ENCODE measurements at regions not wholly inside any gene's neighbourhood (a gene's known extent, or its start where the extent isn't known, plus 50 kb on each side); places are given as distances from the start of the nearest gene placed in this dataset.

DNA sequence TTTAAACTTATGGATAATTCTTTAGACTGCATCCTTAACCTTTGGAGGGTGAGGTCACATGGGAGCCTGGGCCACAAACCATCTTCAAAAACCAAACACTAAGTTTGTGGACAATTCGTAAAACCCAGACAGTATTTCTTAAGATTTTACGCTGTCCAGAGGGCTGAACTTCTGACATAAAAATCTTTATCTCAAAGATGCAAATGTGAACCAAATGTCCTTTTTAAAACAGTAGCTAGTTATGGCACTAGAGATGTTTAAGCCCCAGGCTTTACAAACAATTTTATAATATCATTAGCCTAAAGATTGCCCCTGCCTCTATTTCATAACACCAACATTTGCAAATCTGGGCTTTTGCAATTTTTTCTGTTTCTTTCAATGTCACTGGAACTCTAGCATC, 287.2 kb downstream of the SATB1 start:
- TF ChIP-seq, protein P1, sequence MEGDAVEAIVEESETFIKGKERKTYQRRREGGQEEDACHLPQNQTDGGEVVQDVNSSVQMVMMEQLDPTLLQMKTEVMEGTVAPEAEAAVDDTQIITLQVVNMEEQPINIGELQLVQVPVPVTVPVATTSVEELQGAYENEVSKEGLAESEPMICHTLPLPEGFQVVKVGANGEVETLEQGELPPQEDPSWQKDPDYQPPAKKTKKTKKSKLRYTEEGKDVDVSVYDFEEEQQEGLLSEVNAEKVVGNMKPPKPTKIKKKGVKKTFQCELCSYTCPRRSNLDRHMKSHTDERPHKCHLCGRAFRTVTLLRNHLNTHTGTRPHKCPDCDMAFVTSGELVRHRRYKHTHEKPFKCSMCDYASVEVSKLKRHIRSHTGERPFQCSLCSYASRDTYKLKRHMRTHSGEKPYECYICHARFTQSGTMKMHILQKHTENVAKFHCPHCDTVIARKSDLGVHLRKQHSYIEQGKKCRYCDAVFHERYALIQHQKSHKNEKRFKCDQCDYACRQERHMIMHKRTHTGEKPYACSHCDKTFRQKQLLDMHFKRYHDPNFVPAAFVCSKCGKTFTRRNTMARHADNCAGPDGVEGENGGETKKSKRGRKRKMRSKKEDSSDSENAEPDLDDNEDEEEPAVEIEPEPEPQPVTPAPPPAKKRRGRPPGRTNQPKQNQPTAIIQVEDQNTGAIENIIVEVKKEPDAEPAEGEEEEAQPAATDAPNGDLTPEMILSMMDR (IDR thresholded peaks at IDR 0.05; ENCODE audit: insufficient read depth, low read length, poor library complexity, severe bottlenecking), result no peak
- no peak for TF ChIP-seq EZH2phosphoT487 (conservative IDR thresholded peaks at IDR 0.05; ENCODE audit: low read length)

Data from SU-DHL-6 (cell line).